Activated naive CD4-positive, alpha-beta T cell treated with Interleukin-2 at 50 U/mL for 16 hours (primary cell): ENCODE measurements at regions not wholly inside any gene's neighbourhood (a gene's known extent, or its start where the extent isn't known, plus 50 kb on each side); places are given as distances from the start of the nearest gene placed in this dataset.
A peak's percentile ranks its signal among the peaks of the same experiment; 100 is the strongest.

Source experiments
- DNase-seq: peaks from one replicate; pipeline ENCODE4 v3.0.0-alpha.2; 2020

DNA sequence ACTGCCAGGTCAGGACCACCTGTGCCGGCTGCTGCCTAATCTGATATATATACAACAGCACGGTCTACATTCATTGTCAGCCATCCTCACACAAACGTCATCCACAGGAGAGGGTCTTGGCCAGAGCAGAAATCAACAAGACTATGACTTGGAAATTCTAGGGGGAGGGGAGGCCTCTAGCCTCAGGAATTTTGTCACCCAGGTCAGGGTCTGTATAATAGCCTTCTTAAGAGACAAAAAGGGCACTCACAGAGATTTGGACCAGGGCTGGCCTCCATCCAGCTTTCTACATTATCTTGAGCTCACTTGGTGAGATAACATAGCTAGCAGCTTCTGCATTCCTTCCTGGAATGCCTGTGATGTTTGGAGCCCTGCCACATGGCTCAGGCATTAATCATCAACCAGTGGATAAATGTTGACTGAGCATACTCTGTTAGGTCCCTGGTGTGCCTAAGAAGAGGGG, 50.4 kb upstream of the CTIF start:
- no peak for DNase-seq

DNA sequence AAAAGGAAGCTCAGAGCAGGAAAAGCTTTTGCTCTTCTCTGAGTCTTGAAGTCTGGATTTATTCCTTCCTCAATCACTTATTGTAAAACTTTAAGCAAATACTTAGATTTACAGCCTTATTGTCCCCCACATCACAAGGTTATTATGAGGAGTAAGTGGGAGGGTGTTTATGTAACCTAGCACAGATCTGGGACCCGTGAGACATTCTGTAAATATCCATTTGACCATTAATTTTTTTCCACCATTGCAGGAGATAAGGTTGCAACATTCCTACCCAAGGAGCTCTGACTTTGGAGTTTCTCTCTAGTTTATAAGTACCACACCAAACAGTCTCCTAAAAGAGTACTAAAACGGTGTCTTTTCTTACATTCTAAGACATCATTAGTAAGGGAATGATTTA, 52.1 kb upstream of the CTIF start:
- no peak for DNase-seq

DNA sequence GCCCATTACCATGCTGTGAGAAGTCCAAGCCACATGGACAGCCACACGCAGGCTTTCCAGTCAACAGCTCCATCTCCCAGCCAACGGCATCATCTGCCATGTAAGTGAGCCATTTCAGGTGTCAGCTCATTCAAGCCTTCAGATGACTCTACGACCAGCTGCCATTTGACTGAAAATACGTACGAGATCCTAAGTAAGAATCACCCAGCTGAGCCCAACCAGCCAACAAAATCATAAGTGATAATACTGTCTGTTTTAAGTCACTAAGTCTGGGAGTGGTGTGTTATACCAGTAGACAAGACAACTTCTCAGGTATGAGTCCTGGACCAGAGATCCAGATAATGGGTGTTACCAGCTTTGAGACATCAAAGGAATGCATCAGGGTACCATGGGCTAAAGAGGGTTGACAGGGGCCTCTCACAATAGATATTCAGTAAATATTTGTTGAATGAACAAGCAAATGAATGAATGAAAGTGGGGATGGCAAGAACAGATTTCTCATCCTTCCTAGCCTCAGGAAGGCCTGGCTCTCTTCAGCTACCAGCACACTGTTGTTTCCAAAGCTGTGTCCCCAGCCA, 52.9 kb upstream of the CTIF start:
- no peak for DNase-seq

DNA sequence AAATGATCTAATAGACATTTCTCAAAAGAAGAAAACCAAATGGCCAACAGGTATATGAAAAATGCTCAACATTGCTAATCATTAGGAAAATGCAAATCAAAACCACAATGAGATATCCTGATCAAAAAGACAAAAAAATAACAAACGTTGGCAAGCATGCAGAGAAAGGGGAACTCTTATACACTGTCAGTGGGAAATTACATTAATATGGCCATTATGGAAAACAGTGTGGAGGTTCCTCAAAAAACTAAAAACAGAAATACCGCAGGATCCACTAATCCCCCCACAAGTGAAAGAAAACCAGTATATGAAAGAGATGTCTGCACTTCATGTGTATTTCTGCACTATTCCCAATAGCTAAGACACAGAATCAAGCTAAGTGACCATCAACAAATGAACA, 57.7 kb upstream of the CTIF start:
- no peak for DNase-seq

DNA sequence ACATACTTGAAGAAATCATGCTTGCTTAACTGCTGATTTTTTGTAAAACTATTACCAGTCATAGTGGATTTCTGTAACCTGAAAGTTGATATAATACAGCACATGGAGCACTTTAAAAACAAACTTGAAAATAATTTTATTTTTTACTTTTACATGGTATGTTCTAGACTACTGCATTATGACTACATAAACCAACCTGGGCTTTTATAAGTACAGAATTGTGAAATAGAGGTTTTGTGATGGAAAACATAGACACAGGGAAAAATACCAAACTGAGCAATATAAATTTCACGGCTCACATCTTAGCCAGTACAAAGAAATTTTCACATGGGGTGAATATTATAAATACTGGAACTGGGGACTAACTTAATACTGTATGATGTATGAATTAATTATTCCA, 59.3 kb upstream of the CTIF start:
- no peak for DNase-seq

DNA sequence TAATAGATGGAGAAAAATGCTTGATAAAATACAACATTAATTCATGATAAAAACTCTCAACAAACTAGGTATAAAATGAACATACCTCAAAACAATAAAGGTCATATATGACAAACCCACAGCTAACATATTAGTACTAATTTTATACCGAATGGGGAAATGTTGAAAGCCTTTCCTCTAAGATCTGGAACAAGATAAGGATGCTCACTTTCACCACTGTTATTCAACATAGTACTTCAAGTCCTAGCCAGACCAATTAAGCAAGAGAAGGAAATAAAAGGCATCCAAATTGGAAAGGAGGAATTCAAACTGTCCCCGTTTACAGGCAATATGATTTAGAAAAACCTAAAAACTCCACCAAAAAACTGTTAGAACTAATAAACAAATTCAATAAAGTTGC, 61.5 kb upstream of the CTIF start:
- no peak for DNase-seq

DNA sequence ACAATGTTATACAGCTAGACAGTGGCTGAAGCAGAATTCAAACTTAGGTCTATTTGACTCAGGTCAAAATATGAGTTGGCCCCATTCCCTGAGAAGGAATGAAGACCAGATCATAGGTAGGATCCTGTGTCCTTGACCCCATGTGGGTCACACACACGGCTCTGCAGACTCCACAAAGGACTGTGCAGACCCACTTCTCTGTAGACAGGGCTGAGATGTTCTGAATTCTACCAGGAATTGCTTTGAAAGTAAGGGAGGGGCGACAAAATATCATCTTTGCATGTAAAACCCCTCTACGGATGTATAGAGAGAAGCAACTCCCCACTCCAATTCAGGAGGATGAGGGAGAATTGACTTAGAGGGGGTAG, 62.3 kb upstream of the CTIF start:
- DNase-seq = no peak

DNA sequence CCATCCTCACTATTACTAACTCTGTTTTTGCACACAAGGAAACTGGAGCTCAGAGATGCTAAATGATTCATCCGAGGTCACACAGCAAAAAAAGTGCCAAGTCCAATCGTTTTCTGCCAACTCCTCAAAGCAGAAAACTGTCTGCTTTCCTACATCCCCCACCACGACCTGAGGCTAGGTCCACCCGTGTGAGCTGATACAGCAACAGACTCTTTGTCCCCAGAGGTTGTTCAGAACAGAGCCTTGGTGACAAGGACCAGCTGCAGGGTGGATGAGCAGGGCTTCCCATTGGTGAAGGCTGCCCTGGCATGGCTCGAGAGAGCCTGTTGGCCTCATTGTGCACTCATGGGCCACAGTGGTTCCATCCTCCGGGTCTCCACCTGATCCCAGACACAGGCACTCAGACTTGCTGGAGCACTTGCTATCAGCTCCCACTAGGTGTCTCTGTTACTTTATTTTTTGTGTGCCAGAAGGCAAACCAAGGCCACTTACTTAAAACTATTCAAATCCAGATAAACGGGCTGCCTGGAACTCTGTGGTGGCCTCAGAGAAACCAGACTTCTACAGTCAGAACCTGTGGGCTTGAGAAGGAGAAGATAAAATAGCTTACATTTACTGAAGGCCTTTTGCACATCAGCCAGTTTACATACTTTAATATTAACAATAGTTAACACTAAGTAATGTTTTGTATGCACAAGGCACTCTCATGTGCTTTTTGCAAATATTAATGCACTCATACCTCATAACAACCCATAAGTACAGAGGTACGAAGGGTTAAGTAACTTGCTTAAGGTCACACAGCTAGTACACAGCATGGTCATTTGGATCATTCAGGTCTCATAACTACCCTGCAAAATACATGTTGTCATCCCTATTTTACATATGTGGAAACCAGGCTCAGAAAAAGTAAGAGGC, 62.9 kb upstream of the CTIF start:
- DNase-seq = peak; percentile 7

DNA sequence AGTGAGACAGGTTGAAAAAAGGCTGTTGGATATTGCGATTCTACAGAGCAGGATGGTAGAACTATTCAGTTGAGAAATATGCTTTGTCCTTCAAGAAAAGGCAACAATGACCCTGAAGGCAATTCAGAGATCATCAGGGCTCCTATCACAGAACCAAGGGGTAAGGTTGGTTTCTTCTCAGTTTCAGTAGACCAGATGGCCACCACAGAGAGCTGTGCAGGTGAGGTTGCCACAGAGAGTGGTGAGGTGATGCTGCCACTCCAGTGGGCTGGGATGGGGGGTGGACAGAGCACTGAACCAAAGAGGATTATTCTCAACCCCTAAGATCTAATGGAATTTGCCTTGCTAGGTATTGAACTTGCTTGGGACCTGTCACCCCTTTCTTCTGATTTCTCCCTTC, 64.6 kb upstream of the ZBTB7C start:
- DNase-seq = no peak

DNA sequence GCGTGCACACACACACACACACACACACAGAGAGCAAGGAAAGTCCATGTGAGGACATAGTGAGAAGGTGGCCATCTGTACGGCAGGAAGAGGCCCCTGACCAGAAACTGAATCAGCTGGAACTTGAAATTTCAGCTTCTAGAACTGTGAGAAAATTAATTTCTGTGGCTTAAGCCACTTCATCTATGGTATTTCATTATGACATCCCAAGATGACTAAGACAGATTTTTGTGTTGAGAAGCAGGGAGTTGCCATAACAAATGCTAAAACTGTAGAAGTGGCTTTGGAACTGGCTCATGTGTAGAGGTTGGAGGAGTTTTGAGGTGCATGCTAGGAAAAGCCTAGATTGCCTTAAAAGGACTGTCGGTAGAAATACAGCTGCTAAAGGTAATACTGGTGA, 63.4 kb upstream of the ZBTB7C start:
- DNase-seq = no peak

DNA sequence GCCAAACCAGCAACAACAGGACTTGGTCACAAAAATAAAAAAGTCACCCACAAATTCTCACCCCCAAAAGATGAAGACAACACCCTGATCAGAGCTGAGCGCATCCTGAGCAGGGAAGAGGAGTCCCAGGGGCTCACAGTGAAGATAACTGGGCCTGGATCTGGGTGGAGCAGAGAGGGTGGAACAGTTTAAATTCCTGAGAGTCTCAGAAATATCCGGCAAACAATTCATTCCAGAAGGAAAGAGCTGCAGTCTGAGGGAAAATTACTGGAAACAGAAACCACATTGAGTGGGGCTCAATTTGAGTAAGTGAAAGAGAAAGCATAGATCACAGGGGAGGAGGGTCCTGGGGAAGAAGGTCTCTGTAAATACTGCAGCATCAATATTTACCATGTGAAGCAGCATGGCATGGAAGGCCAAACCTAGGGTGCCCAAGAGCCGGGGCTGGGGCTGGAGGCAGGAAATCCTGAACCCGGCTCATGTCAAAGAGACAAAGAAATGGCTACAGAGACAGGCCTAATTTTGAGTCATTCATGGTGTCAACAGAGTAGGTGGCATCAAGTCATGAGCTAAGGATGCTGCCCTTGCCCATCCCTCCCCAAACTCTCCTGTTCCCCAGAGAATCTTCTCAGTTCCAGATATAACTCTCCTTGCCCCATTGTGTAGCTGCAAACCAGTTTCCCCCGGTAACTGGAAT, 61.4 kb upstream of the ZBTB7C start:
- DNase-seq = no peak

DNA sequence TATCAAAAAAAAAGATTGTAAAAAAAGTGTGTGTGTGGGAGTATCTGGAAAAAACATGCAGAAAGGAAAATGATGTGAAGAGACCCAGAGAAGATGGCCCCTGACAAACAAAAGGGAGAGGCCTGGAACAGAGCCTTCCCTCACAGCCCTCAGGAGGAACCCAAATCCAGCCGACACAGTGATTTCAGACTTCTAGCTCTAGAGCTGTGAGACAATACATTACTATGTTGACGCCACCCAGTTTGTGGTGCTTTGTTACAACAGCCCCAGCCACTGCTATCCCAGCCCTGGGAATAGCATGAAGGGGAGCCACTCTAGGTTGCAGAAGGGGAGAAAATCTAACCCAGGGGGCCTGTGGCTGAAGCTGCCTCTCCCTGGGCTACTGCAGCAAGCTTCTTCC, 59.0 kb upstream of the ZBTB7C start:
- no peak for DNase-seq

DNA sequence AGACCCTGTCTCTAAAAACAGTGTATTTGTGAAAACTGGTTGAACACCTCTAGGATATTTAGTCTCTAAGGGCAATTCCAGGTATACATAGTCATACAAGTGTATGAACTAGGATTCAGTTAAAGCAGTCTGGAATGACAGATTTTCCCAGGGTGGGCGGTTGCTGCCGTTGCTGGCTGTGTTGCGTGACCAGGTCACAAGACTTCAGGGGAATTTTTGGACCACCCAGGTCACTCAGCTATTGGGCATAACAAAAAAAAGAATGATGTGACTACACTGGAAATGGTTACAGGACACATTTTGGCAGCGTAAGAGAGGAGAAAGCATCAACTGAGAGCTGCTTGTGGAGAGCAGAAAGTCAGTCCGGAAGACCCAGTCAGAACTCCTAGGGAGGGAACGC, 58.0 kb upstream of the ZBTB7C start:
- no peak for DNase-seq

DNA sequence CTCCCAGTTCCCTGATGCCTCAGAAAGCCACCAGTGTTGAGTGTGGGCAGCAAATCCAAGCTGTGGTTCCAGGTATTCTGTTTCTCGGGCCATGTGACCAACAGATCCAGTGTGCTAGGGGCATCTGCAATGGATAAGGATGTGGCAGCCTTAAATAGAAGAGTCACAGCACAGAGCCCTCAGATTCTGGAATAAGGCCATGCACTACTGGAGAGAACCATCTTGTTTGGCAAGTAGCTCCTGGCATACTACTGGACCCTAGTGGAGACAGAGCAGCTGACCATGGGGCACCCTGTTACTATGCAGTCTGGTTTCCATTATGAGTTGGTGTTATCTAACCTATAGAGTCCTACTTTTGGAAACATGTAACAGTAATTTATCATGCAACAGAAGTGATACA, 53.3 kb upstream of the ZBTB7C start:
- DNase-seq = no peak

DNA sequence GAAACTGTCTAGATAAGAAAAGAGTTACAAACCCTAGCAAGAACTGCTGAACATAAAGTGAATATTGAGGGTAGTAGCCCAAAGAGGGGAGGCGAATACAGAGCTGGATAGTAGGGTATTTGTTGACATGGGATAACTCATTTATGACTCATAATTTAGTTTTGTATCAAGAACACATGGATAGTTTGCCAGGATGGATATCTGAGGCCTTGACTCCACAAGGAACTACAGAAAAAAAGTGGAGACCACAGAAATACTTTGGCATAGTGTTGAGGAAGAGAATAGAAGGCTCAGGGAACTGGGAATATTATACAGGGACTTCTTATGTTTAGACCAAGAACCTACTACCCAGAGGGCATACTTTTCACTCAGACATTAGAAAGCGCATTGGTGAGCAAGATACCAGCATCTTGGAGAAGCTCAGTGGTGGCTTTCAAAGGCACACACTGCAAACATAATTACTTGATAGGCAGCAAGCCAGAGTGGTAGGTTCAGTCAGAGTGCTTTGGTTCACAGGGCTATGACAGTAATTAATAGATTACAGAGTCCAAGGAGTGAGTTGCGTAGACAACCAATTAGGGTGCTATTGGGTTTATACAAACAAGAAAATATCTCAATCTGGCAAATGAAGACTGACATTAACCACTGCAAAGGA, 51.9 kb upstream of the ZBTB7C start:
- DNase-seq = no peak

DNA sequence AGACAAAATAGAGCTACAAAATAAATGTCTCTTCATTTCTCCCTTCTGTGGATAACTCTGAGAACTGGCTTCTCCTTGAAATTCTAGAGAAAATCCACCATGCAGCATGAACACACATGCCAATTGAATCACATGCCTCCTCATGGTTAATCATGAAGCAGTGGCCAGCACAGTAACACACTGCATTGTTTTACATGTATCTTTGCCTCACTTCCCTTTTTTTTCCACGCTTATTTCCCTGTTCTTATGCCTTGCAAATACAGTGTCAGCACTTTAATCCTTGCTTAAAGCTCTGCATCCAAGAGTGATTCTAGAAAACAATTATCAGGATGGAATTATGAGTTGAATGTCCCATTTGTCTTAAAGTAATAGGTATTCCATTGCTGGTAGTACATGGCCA, 50.3 kb upstream of the ZBTB7C start:
- no peak for DNase-seq

DNA sequence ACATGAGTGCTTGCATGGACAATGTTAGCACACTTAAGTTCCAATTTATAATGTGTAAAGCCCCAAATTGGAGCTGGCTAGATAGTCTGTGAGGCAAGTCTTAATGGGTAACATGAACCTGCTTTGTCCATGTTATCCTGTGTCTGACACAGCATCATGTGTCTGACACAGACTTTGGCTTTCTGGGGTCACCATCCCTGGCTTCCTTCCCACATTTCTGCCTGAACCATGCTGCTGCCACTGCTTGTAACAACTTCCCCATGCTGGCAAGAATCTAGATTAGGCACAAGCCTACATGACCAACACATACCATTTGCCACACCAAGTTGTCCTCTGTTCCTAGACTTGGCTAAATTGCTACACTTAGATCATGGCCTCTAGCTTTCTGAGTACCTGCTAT, 49.8 kb upstream of the ZBTB7C start:
- no peak for DNase-seq
